ENCODE measurements at regions not wholly inside any gene's neighbourhood (a gene's known extent, or its start where the extent isn't known, plus 50 kb on each side); places are given as distances from the start of the nearest gene placed in this dataset.

DNA sequence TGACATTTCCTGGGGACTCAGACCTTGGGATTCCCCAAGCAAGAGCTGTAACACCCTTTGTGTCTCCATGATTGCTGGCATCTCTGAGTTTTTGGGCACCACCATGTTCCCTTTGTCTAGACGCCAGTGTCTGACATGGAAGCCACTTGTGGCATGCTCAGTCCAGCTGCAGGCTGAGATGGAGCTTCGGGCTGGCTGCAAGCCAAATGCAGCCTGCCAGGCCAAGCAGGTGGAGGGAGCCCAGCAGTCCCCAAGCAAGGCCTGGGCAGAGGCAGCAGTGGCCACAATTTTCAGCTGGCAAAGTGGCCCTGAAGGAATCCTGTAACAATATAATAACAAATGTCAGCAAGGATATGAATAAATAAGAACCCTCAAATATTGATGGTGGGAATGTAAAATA, 86.2 kb upstream of the ABCB5 start:
- Histone ChIP-seq H3K79me1 (ENCODE audit: insufficient read depth, low read depth, low read length, poor library complexity, severe bottlenecking) (no peaks in the 10 kb centered on the region), H3K18ac (ENCODE audit: insufficient read length, low read depth, low read length) (no peak overlapping the region), H3K79me2 (ENCODE audit: insufficient read depth, low read length) (0 out of 2 replicates have a peak, but pooled peaks cover 2% of the 10 kb centered on the region), H3K4me2 (ENCODE audit: insufficient read depth, insufficient read length, low read length) (no peak overlapping the region), H3K4me1 (ENCODE audit: insufficient read depth, low read length) (no peaks in the 10 kb centered on the region), H3K23ac (ENCODE audit: insufficient read length, low read depth, low read length) (no peak overlapping the region), H2BK12ac (ENCODE audit: insufficient read length, low read depth, low read length) (no peak overlapping the region), H3K27ac (ENCODE audit: insufficient read length, low read depth, low read length) (no peak overlapping the region), H4K8ac (replicated peaks; ENCODE audit: insufficient read length, low read depth, low read length) (no peak overlapping the region), H3K9ac (ENCODE audit: extremely low read depth, insufficient read length, low read length) (no peak overlapping the region), H2BK20ac (ENCODE audit: low read depth, low read length, poor library complexity, severe bottlenecking) (no peak overlapping the region), H3K56ac (ENCODE audit: insufficient read length, low read depth, low read length) (no peak overlapping the region), H3T11ph (ENCODE audit: low read length) (no peak overlapping the region), H3K14ac (ENCODE audit: insufficient read depth, low read length) (no peak overlapping the region), H2BK5ac (ENCODE audit: insufficient read length, low read length) (no peak overlapping the region), H2AK5ac (ENCODE audit: insufficient read length, low read length) (no peak overlapping the region), H2BK15ac (ENCODE audit: low read depth, low read length) (no peak overlapping the region), H4K5ac (ENCODE audit: insufficient read length, low read depth, low read length) (no peak overlapping the region), H3K4ac (ENCODE audit: low read depth, low read length) (no peak overlapping the region), H3K27me3 (ENCODE audit: insufficient read depth, low read length) (no peaks in the 10 kb centered on the region), H3K23me2 (ENCODE audit: insufficient read length, low read depth, low read length, poor library complexity, severe bottlenecking) (no peaks in the 10 kb centered on the region), H3K9me3 (ENCODE audit: control insufficient read depth, low read depth, low read length) (no peaks in the 10 kb centered on the region), H2BK120ac (ENCODE audit: low read depth, low read length, poor library complexity, severe bottlenecking) (no peak overlapping the region), H4K20me1 (ENCODE audit: control insufficient read depth, insufficient read depth, insufficient read length) (no peaks in the 10 kb centered on the region), H4K91ac (ENCODE audit: insufficient read length, low read depth, low read length) (no peak overlapping the region), H2AFZ (ENCODE audit: low read length) (no peak overlapping the region)
- Mint-ChIP-seq H3K27ac (no peak overlapping the region), H3K36me3 (ENCODE audit: insufficient read depth in 1 of 3, low read depth in 3 of 3) (no peaks in the 10 kb centered on the region; a peak in 1 of 7 replicates), H3K4me1 (no peaks in the 10 kb centered on the region), H3K4me3 (no peak overlapping the region), H3K9me3 (peaks cover 0 to 6% of the 10 kb centered on the region in 2 experiments; a peak in 4 of 5 replicates), H3K27me3 (ENCODE audit: low read depth) (no peaks in the 10 kb centered on the region)
- WGBS (ENCODE audit: extremely low coverage, insufficient read length, low lambda C conversion rate) = no CpG with 5 or more reads among the region's 2 CpGs
- no peak for DNase-seq
- TF ChIP-seq, protein P1, sequence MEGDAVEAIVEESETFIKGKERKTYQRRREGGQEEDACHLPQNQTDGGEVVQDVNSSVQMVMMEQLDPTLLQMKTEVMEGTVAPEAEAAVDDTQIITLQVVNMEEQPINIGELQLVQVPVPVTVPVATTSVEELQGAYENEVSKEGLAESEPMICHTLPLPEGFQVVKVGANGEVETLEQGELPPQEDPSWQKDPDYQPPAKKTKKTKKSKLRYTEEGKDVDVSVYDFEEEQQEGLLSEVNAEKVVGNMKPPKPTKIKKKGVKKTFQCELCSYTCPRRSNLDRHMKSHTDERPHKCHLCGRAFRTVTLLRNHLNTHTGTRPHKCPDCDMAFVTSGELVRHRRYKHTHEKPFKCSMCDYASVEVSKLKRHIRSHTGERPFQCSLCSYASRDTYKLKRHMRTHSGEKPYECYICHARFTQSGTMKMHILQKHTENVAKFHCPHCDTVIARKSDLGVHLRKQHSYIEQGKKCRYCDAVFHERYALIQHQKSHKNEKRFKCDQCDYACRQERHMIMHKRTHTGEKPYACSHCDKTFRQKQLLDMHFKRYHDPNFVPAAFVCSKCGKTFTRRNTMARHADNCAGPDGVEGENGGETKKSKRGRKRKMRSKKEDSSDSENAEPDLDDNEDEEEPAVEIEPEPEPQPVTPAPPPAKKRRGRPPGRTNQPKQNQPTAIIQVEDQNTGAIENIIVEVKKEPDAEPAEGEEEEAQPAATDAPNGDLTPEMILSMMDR (conservative IDR thresholded peaks at IDR 0.05) = no peak
